HL-60 (cell line): ENCODE measurements at regions not wholly inside any gene's neighbourhood (a gene's known extent, or its start where the extent isn't known, plus 50 kb on each side); places are given as distances from the start of the nearest gene placed in this dataset.

Source experiments
- GABPA ChIP-seq: IDR thresholded peaks from 2 replicates; pipeline ENCODE4 v1.6.1; 2012; ENCODE audit warnings: low read depth
- POLR2AphosphoS5 ChIP-seq: IDR thresholded peaks from 2 replicates; pipeline ENCODE4 v1.6.1; 2012; ENCODE audit warnings: low read depth
- TF ChIP-seq, protein P1 (sequence below): IDR thresholded peaks from 2 replicates; pipeline ENCODE4 v1.6.1; 2012; ENCODE audit warnings: low read depth; ENCODE audit not compliant: insufficient replicate concordance
- TF ChIP-seq, protein P2 (sequence below): IDR thresholded peaks from one replicate; pipeline ENCODE4 v1.5.1; 2011; ENCODE audit warnings: low read length, control low read depth, inconsistent platforms; ENCODE audit not compliant: insufficient read depth

DNA sequence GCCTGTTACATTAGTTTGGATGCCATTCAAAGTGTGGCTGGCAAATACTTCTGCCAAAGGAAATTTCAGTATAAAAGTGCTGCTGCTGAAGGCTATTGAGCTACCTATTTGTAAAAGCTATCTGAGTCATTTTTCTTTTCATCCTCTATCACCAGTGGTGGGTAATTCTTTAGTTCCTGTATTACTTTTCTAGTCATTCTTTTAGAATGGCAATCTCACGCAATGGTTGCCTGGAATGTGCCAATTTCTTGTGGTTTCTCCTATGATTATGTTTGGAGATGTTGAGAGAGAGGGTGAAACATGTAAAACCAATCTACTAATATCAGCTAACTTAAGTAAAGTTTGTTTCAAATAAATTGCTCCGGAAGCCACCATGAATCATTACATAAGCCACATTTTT is 685.0 kb downstream of the RAPGEF2 start:
- TF ChIP-seq, protein P1, sequence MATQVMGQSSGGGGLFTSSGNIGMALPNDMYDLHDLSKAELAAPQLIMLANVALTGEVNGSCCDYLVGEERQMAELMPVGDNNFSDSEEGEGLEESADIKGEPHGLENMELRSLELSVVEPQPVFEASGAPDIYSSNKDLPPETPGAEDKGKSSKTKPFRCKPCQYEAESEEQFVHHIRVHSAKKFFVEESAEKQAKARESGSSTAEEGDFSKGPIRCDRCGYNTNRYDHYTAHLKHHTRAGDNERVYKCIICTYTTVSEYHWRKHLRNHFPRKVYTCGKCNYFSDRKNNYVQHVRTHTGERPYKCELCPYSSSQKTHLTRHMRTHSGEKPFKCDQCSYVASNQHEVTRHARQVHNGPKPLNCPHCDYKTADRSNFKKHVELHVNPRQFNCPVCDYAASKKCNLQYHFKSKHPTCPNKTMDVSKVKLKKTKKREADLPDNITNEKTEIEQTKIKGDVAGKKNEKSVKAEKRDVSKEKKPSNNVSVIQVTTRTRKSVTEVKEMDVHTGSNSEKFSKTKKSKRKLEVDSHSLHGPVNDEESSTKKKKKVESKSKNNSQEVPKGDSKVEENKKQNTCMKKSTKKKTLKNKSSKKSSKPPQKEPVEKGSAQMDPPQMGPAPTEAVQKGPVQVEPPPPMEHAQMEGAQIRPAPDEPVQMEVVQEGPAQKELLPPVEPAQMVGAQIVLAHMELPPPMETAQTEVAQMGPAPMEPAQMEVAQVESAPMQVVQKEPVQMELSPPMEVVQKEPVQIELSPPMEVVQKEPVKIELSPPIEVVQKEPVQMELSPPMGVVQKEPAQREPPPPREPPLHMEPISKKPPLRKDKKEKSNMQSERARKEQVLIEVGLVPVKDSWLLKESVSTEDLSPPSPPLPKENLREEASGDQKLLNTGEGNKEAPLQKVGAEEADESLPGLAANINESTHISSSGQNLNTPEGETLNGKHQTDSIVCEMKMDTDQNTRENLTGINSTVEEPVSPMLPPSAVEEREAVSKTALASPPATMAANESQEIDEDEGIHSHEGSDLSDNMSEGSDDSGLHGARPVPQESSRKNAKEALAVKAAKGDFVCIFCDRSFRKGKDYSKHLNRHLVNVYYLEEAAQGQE: no peak
- TF ChIP-seq, protein P2, sequence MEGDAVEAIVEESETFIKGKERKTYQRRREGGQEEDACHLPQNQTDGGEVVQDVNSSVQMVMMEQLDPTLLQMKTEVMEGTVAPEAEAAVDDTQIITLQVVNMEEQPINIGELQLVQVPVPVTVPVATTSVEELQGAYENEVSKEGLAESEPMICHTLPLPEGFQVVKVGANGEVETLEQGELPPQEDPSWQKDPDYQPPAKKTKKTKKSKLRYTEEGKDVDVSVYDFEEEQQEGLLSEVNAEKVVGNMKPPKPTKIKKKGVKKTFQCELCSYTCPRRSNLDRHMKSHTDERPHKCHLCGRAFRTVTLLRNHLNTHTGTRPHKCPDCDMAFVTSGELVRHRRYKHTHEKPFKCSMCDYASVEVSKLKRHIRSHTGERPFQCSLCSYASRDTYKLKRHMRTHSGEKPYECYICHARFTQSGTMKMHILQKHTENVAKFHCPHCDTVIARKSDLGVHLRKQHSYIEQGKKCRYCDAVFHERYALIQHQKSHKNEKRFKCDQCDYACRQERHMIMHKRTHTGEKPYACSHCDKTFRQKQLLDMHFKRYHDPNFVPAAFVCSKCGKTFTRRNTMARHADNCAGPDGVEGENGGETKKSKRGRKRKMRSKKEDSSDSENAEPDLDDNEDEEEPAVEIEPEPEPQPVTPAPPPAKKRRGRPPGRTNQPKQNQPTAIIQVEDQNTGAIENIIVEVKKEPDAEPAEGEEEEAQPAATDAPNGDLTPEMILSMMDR: no peak
- no peak for TF ChIP-seq POLR2AphosphoS5
- no peak for TF ChIP-seq GABPA
